GM12878 (cell line): ENCODE measurements at regions not wholly inside any gene's neighbourhood (a gene's known extent, or its start where the extent isn't known, plus 50 kb on each side); places are given as distances from the start of the nearest gene placed in this dataset.

Experiments
- BCL11A ChIP-seq: IDR thresholded peaks from 2 replicates; pipeline ENCODE4 v1.6.1; 2011; ENCODE audit warnings: low read depth, low read length
- BRCA1 ChIP-seq: IDR thresholded peaks from 2 replicates; pipeline ENCODE4 v1.6.1; 2011; ENCODE audit warnings: low read depth, low read length, improper control_type of control experiment
- CBX5 ChIP-seq: sonication (generic); IDR thresholded peaks from 2 replicates; pipeline ENCODE4 v1.6.1; 2016; ENCODE audit warnings: low read depth, moderate library complexity, mild to moderate bottlenecking, inconsistent platforms
- CHD1 ChIP-seq: IDR thresholded peaks from 2 replicates; pipeline ENCODE4 v1.6.1; 2012; ENCODE audit warnings: low read depth, low read length, improper control_type of control experiment
- CTCF ChIP-seq, 3 experiments: IDR thresholded peaks in 2 of 3; conservative IDR thresholded peaks in 1 of 3; 2 replicates each; pipeline ENCODE4 v1.5.1; 2011; ENCODE audit warnings: low read depth in 3 of 3, low read length in 3 of 3, mild to moderate bottlenecking in 3 of 3, control low read depth in 2 of 3, moderate library complexity in 2 of 3, inconsistent platforms in 1 of 3, mixed read lengths in 1 of 3; ENCODE audit not compliant: control insufficient read depth in 2 of 3, insufficient read depth in 1 of 3; ENCODE audit errors: extremely low read depth in 1 of 3
- DPF2 ChIP-seq: fragments of 450-650 bp; IDR thresholded peaks from 2 replicates; pipeline ENCODE4 v1.6.1; 2017; ENCODE audit warnings: mild to moderate bottlenecking
- EED ChIP-seq: sonication (generic); IDR thresholded peaks from 2 replicates; pipeline ENCODE4 v1.6.1; 2016; ENCODE audit warnings: antibody characterized with exemption, low read depth
- GATAD2B ChIP-seq: fragments of 450-650 bp; conservative IDR thresholded peaks from 2 replicates; pipeline ENCODE4 v1.6.1; 2017; ENCODE audit warnings: low read depth, mild to moderate bottlenecking, moderate library complexity
- MTA2 ChIP-seq: fragments of 450-650 bp; IDR thresholded peaks from 2 replicates; pipeline ENCODE4 v1.6.1; 2016; ENCODE audit warnings: low read depth, mild to moderate bottlenecking, moderate library complexity
- RAD21 ChIP-seq: IDR thresholded peaks from 2 replicates; pipeline ENCODE4 v1.6.1; 2011; ENCODE audit warnings: mild to moderate bottlenecking, low read depth, low read length, moderate library complexity; ENCODE audit not compliant: insufficient read depth
- SIX5 ChIP-seq: IDR thresholded peaks from 2 replicates; pipeline ENCODE4 v1.6.1; 2011; ENCODE audit warnings: mild to moderate bottlenecking, low read depth, low read length, moderate library complexity; ENCODE audit not compliant: severe bottlenecking
- SKIL ChIP-seq: fragments of 450-650 bp; IDR thresholded peaks from 2 replicates; pipeline ENCODE4 v1.6.1; 2017; ENCODE audit warnings: mild to moderate bottlenecking, low read depth, inconsistent platforms; ENCODE audit not compliant: poor library complexity, severe bottlenecking
- SMC3 ChIP-seq: IDR thresholded peaks from 2 replicates; pipeline ENCODE4 v1.6.1; 2011; ENCODE audit warnings: low read length, improper control_type of control experiment, borderline replicate concordance
- YY1 ChIP-seq: IDR thresholded peaks from 2 replicates; pipeline ENCODE4 v1.6.1; 2011; ENCODE audit warnings: low read depth, mild to moderate bottlenecking, low read length
- ZBTB33 ChIP-seq: fragments of 450-650 bp; IDR thresholded peaks from 2 replicates; pipeline ENCODE4 v1.6.1; 2017; ENCODE audit warnings: mild to moderate bottlenecking
- ZNF687 ChIP-seq: fragments of 450-650 bp; IDR thresholded peaks from 2 replicates; pipeline ENCODE4 v1.6.1; 2017; ENCODE audit warnings: mild to moderate bottlenecking, moderate library complexity

- TF ChIP-seq SKIL (no peak), ZBTB33 (no peak), MTA2 (no peak), SMC3 (peak; percentile 92; the same call in 1 of the 2 replicates), CHD1 (no peak), RAD21 (peak; percentile 88), DPF2 (no peak), BCL11A (no peak), BRCA1 (no peak), CTCF (IDR thresholded peaks at IDR 0.05 in 2 of 3, conservative IDR thresholded peaks at IDR 0.05 in 1 of 3; ENCODE audit: control insufficient read depth in 2 of 3, extremely low read depth in 1 of 3, insufficient read depth in 1 of 3, low read depth in 3 of 3, low read length in 3 of 3) (peak; percentile 56 to 74 (median 58); a peak in 5 of 6 replicates), CBX5 (no peak), EED (no peak), SIX5 (no peak), GATAD2B (no peak), YY1 (no peak), ZNF687 (no peak)
Observed at GRCh38 chr4:104064646-104065577, 345.1 kb upstream of the TACR3 start (continued).
